Anterior cingulate cortex (tissue), 58 donors: ENCODE measurements at regions not wholly inside any gene's neighbourhood (a gene's known extent, or its start where the extent isn't known, plus 50 kb on each side); places are given as distances from the start of the nearest gene placed in this dataset.
"Not testable (repeated sequence)": the region's sequence is repeated elsewhere in the genome, so short reads cannot be mapped to it uniquely, and the experiment has no call there.

Experiments used
- DNase-seq, 58 donors: peaks; one replicate each; lab custom pipeline; 2025; lab: John Stamatoyannopoulos, UW

DNA sequence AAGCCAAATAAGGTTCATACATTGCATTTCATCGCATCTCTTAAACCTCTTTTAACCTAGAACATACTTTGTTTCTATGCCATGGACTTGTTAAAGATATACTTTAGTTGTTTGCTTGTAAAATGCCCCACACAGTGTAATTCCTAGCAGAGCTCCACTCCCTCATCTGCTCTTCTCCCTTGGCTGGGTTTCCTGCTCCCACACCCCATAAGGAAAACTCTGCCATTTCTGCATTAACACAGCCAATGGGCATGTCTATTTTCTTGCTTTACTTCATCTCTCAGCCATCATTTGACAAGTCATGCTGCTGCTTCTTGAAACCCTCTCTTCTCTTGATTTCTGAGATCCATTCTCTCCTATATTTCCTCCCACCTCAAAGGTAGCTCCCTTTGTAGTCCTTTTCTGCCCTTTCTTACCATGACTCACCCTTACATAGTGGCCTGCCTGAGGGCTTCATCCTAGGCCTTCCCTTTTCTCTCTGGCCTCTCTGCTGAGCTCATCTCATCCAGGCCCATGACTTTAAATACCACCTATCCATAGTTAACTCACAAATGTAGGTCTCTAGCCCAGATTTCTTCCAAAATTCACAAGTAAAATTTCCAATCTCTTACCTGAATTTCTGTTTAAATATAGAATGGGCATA lies 471.4 kb downstream of the ADRA2A start:
- DNase-seq = no peak

GRCh38 chr10:111551001-111551400 lies 474.2 kb downstream of the ADRA2A start:
- no peak for DNase-seq

DNA sequence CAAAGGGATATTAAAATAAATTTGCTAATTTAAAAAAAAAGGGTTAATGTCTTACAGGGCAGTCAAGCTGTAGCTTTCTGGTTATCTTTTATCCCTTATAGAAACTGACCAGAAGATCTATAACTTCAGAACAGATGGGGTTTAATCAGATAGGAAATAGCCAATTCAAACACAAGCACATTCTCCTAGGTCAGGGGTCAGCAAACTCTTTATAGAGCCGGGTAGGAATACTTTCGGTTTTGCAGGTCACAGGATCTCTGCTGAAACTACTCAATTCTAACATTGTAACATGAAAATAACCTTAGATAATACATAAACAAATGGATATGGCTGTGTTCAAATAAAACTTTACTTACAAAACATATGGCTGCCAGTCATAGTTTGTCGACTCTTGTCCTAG lies 479.8 kb downstream of the ADRA2A start:
- DNase-seq = no peak

DNA sequence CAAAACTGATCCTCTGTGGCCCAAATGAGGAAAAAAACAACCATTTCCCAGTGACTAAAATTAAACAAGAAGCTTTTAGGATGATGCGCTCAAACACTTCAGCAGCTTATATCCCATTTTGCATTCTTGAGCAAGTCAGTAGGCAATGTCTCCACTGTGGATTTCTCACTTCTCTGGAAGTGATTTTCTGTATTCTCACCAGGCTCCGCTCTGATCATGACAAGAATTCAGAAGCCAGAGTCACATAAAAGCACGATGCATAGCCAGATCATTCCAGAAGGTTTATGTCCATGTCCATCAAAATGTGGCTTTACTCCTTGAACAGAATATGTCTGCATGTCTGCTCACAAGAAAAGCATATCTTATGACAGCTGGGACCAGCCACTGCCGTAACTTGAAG lies 481.4 kb downstream of the ADRA2A start:
- no peak for DNase-seq

GRCh38 chr10:111560027-111560426 lies 483.2 kb downstream of the ADRA2A start:
- no peak for DNase-seq

GRCh38 chr10:111561124-111561523 lies 484.3 kb downstream of the ADRA2A start:
- no peak for DNase-seq

DNA sequence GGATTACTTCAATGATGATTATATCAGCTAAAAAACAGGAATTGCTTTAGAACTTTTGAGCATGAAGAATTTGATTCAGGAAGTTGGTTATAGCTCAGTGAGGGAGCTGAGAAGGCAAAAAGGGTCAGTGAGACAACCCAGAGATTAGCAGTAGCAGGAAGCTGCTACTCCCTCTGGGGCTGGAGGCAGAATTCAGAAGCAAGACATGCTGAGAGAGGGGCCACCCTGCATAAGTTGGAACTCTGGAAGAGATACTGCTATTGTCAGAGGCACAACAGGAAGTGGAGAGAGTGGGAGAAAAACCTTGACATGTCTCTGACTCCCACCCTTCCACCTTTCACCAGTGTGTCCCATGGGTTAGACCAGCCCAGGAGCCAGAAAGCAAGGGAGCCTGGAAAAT lies 488.7 kb downstream of the ADRA2A start:
- DNase-seq = no peak

GRCh38 chr10:111578076-111578475 lies 501.2 kb downstream of the ADRA2A start:
- peak in 2 of 58 donors; percentile 14 to 17 for DNase-seq

- DNase-seq = no peak
Measured at GRCh38 chr10:111579473-111579872, 502.6 kb downstream of the ADRA2A start.

- DNase-seq = no peak
Measured at GRCh38 chr10:111590703-111591102, 513.9 kb downstream of the ADRA2A start.

GRCh38 chr10:111593578-111593977 lies 516.7 kb downstream of the ADRA2A start:
- DNase-seq = peak in 1 of 58 donors; percentile 6

- no peak for DNase-seq
Measured at GRCh38 chr10:111595173-111595572, 518.3 kb downstream of the ADRA2A start.

DNA sequence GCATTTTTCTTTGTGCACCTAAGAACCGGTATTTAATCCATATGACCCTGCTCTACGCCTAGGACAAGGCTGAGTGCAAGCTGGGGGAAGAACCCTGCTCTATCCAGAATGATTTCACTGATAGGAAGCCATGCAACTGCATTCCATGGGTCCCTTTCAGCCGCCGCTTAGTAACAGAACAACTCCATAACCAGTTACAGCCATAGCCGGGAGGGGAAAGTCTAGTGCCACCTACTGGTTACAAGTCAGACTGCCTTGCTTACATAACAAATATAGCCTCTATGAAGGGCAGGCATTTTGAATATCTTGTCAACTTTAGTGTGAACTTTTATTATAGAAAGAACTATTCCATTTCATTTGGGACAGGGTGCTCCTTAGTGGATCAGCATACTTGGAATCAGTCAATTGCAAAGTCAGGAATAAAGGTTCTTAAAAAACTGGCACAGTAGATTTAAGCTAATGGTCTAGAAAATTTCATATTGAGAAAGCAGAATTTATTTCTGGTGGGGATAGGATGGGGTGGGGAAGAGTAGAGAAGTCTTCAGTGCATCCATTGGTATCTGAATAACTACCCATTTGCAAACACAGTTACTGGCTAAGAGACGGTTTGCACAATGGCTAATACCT lies 521.7 kb downstream of the ADRA2A start:
- peak in 26 of 58 donors; percentile 1 to 57 (median 18) for DNase-seq

DNA sequence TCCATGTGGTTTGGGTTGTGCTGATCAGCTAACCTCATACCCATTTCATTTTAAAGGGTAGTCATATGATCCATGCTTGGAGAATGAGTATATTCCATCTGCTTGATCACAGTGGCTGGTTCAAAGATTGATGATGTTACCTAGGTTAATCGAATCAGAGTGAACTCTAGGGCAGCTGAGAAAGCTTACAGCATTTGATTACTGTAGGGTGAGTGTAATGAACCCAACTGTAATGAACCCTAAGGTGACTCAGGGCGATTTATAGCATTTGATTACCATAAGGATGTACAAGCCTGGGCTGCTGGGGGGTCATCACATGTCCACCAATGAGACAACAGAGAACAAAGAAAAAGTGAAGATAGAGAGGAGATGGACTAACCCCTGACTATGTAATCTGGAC lies 523.1 kb downstream of the ADRA2A start:
- DNase-seq = no peak

DNA sequence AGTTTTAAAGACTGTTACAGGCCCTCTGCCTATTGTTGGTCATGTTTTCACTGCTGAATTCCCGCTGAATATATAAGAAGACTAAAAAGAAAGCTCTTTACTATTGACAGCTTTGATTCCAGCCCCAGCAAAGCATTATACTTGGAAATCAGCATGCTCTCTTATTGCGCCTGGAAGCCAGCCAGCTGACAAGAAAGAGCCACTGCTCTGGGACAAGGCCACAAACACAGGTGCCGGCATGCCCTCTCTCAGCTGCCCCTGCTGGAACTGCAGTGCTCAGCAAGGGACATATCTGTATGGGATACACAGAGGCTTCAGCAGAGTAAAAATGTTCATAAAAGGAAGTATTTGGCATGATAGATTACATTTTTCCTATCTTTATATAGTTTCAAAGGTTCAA lies 523.9 kb downstream of the ADRA2A start:
- peak in 47 of 58 donors; percentile 1 to 82 (median 42) for DNase-seq

DNA sequence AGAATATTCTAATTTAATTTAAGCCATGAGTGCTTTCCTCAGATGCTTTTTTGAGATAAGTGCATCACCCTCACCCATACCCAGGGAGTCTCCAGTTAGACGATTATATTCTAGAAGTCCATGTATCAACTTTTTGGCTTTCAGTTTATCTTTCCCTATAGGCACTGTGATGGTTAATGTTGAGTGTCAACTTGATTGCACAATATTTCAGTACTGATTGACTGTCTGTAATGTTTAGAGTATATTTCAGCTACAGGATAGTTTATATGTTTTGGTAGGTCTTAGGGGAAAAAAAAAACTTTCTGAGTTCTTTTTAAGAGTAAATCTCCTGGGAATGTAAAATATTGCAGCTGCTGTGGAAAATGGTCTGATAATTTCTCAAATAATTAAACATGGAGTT lies 535.4 kb downstream of the ADRA2A start:
- no peak for DNase-seq

DNA sequence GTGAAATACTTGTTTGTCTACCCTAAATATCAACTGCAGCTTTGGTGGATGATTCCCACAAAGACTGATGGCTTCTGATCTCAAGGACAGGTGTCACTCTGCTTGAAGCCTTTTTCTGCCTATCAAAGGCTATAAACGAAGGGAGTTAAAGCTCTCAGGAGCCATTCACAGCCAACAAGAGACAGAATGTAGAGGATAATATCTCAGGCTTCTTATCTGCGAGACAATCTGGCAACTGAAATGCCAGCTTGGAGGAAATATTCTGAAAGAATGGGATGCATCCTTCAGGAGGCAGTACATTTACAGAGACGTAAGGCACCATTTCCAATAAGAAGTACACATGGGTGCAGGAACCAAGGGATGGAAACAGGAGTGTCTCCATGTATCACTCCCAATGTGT lies 549.4 kb downstream of the GPAM start:
- no peak for DNase-seq

DNA sequence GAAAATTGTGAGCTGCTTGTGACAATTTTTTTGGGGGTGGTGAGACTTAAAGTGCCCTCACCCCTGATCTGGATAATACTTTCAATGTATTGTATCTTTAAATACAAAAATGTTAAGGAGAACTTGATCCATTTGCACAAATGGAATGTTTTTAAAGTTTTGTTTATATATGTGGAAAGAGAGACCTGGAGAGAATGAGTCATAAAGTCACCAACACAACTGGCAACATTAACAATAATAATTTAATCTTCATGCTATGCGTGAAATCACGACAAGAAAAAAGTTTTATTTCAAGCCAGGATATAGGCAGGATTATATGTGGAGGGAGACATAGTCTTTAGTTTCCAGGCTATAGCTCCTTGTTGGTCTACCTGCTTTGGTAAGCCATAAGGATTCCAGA lies 537.5 kb downstream of the GPAM start:
- no peak for DNase-seq

DNA sequence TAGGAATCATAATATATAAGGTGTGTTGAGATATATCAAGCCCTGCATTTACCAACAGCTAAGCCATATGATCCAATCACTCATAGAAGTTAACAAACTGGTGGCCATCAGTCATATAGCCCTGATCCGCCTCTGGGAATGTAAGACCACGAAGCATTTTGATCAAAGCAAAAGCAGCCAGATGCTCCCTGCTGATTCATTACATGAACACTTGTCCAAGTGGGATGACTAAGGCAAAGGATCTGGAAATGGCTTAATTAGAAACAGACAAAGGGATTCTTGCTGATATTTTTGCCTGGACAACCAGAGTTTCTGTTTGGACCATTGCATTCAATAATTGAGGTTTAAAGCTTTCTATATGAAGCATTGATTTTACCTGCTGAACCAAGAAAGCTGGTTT lies 535.5 kb downstream of the GPAM start:
- peak in 3 of 58 donors; percentile 0 to 1 (median 1) for DNase-seq

DNA sequence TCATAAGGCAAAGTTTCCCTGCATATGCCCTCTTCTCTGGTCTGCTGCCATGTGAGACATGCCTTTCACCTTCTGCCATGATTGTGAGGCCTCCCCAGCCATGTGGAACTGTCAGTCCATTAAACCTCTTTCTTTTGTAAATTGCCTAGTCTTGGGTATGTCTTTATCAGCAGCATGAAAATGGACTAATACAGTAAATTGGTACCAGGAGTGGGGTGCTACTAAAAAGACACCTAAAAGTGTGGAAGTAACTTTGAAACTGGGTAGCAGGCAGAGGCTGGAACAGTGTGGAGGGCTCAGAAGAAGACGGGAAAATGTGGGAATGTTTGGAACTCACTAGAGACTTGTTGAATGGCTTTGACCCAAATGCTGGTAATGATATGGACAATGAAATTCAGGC lies 534.5 kb downstream of the GPAM start:
- not testable (repeated sequence) for DNase-seq

- no peak for DNase-seq
Measured at GRCh38 chr10:111650088-111650487, 533.5 kb downstream of the GPAM start.

- no peak for DNase-seq
Measured at GRCh38 chr10:111656066-111656465, 527.5 kb downstream of the GPAM start.
